Ammon's horn (tissue), 1 donor: ENCODE measurements at regions not wholly inside any gene's neighbourhood (a gene's known extent, or its start where the extent isn't known, plus 50 kb on each side); places are given as distances from the start of the nearest gene placed in this dataset.
A peak's percentile ranks its signal among the peaks of the same experiment; 100 is the strongest.

Experiments used
- DNase-seq: peaks from one replicate; pipeline ENCODE4 v3.0.0-alpha.2; 2016; ENCODE audit warnings: low spot score

DNA sequence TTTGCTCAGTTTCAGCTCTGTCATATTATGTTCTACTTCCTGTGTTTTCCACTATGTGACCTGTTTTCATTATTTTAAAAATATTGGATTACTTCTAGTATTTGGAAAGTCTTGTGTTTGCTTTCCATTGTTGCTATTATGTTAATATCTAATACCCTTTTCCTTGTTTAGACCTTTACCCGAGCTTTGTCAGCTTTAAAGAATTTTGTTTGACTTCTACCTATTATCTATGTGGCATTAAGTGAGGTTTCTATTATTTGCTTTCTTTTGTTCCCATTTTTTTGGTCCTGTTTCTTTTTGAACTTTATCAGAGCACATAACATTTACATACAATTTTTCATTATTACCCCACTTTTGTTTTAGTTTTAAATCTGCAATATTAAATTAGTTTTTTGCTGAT lies 202.7 kb downstream of the MANEA start:
- DNase-seq, result no peak

- DNase-seq, result no peak
Observed at GRCh38 chr6:95784019-95784418, 206.7 kb downstream of the MANEA start.

GRCh38 chr6:95784869-95785268 lies 207.5 kb downstream of the MANEA start:
- DNase-seq, result no peak

DNA sequence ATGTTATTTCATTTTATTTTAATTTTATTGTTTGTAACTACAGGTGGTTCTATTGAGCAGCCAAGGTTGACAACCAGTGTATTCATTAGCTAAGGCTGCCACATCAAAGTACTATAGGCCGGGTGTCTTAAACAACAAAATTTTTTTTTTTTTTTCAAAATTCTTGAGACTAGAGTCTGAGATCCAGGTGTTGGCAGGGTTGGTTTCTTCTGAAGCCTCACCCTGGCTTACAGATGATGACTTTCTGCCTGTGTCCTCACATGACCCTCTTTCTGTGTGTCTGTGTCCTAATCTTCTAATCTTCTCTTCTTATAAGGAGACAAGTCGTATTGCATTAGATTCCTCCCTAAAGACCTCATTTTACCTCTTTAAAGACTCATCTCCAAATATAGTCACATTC lies 208.4 kb downstream of the MANEA start:
- no peak for DNase-seq

- no peak for DNase-seq
Observed at GRCh38 chr6:95786802-95787201, 209.5 kb downstream of the MANEA start.

- no peak for DNase-seq
Observed at GRCh38 chr6:95790787-95791186, 213.5 kb downstream of the MANEA start.

GRCh38 chr6:95794749-95795148 lies 217.4 kb downstream of the MANEA start:
- DNase-seq, result no peak

- no peak for DNase-seq
Observed at GRCh38 chr6:95795927-95796326, 218.6 kb downstream of the MANEA start.

- no peak for DNase-seq
Observed at GRCh38 chr6:95797054-95797453, 218.7 kb upstream of the FUT9 start.

- no peak for DNase-seq
Observed at GRCh38 chr6:95802978-95803377, 212.8 kb upstream of the FUT9 start.

- no peak for DNase-seq
Observed at GRCh38 chr6:95803889-95804288, 211.9 kb upstream of the FUT9 start.

DNA sequence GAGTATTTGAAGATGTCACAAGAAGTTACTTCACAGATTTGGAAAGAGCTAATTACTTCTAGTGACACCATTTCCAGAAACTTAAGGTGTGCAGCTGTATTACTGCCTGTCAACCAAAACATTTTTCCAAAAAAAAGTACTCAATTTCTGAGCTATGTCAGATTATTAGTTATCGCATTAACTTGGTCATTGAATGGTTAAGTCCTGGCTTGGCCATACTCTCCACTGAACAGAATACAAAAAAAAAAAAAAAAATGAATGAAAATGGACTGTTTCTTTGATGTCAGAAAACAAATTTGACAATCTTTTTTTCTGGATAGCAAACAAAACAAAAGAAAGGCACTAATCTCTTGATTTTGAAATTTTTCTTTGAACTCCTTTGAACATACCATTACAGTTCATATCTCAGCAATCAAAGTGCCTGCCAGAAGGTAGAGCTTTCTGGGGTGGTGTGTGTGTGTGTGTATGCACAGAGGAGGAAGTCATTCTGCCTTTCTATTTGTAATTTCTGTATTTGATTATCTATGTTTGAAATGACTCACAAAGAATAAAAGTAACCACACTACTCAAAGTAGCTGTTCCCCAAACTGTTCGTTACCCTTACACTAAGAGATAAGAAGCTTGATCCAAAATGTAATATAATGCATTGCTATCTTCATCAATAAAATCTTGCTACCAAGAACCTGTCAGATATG lies 210.8 kb upstream of the FUT9 start:
- no peak for DNase-seq

DNA sequence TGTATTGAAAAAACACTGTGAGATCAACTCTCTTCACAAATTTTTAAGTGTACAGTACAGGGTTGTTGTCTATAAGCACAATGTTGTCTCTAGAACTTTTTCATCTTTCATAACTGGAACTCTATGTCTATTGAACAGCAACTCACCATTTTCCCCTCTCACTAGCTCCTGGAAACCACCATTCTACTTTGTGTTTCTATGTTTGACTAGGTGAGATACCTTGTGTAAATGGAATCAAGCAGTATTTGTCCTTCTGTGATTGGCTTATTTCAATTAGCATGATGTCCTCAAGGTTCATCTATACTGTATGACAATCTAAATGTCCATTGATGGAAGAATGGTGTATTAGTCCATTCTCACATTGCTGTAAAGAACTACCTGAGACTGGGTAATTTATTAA lies 210.1 kb upstream of the FUT9 start:
- no peak for DNase-seq

DNA sequence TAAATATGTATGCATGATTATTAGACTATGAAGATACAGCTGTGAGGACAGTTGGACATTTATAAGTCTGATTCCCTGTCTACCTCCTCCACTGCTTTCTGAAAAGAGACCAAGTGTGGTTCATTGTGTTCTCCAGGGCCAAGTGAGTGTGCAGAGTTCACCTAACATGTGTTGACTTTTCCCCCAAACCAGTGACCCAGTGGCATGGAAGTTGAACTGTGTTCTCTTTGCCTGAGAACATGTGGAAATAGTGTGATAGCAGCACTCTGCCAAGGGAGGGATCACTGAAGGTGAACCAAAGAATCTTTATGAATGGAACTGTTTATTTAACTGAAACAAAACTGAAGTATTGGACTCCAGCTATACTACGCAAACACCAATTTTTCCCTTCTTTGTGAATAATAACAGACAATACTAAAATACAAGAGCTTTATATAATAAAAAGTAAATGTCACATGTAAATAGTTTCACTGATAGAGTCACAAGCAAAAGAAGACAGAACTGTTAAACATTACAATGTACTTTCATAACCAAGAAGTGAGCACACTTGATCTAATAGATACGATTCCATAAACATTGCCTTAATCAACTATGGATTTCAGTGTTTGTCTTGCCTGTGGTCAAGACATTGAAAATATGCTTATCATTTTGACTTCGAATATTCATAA lies 200.3 kb upstream of the FUT9 start:
- DNase-seq, result no peak

DNA sequence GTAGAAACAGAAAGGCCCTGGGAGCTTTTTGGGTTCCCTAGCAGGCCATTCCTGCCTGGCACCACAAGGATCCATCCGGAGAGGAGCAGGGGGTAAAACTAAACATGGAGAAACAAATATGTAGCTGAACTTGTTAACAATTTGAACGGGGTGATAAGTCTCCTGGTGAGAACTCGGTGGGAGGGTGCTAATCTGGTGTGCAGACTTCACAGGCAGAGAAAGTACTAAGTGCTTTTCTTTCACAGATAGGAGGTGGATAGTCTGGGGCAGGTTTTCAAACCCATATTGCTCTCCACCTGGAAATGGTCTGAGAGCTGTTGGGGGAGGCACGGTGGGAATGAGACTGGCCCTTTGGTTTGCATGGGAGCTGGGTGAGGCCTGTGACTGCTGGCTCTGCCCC lies 196.3 kb upstream of the FUT9 start:
- DNase-seq, result no peak

DNA sequence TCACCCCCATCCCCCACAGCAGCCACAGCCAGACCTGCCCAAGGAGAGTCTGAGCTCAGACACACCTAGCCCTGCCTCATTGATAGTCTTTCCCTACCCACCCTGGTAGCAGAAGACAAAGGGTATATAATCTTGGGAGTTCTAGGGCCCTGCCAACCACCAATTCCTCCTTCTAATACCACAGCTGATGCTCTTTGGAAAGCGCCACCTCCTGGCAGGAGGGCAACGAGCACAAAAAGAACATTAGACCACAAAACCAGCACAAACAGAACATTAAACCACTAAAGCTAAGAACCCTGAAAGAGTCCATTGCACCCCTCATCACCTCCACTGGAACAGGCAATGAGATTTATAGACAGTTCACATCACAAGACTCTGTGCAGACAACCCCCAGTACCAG lies 195.8 kb upstream of the FUT9 start:
- no peak for DNase-seq

- no peak for DNase-seq
Observed at GRCh38 chr6:95830859-95831557, 184.8 kb upstream of the FUT9 start.

- DNase-seq, result no peak
Observed at GRCh38 chr6:95837890-95838289, 177.9 kb upstream of the FUT9 start.

DNA sequence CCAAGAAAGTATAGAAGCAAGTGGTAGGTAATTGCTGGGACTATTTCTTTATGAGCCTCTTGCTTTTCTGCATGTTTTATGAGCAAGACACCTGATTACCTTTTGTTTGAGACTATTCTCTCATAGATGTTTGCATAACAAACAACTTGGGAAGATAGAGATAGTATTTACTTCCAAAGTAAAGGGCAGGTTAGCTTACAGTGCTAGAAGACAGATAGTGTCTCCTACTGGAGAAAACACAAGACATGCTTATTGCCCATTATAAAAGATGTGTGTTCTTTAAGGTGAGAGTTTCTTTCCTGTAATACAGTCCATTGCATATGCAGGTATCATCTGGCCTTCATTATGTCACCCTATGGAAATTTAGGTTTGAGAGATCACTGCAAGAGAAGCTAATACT lies 174.2 kb upstream of the FUT9 start:
- no peak for DNase-seq

GRCh38 chr6:95846652-95847051 lies 169.1 kb upstream of the FUT9 start:
- DNase-seq, result no peak

GRCh38 chr6:95847061-95847460 lies 168.7 kb upstream of the FUT9 start:
- peak; percentile 53 for DNase-seq

DNA sequence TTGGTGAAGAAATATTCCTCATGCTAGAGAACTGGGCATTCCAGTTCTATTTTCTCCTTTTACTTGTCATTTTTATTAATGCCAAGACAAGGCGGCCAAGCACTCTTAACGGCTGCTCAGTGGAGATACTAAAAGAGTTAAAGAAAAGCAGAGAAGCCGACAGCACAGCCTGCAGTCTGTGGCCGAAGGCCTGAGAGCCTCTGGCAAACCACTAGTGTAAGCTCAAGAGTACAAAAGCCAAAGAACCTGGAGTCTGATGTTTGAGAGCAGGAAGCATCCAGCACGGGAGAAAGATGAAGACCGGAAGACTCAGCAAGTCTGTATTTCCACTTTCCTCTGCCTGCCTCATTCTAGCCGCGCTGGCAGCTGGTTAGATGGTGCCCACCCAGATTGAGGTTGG lies 167.1 kb upstream of the FUT9 start:
- DNase-seq, result peak; percentile 3

- DNase-seq, result no peak
Observed at GRCh38 chr6:95856876-95857364, 158.9 kb upstream of the FUT9 start.
